ENCODE measurements at regions not wholly inside any gene's neighbourhood (a gene's known extent, or its start where the extent isn't known, plus 50 kb on each side); places are given as distances from the start of the nearest gene placed in this dataset.

- Histone ChIP-seq H3K4me1 (ENCODE audit: control insufficient read depth in 5 of 5, insufficient read depth in 5 of 5, low read length in 5 of 5) (peaks cover 0 to under 1% (median 0%) of the 10 kb centered on the region in 5 donors), H3K9me3 (ENCODE audit: control insufficient read depth in 4 of 4, insufficient read depth in 3 of 4, low read length in 3 of 4) (peaks cover 0 to 14% (median 0%) of the 10 kb centered on the region in 4 donors), H3K27me3 (ENCODE audit: control insufficient read depth in 3 of 3, insufficient read depth in 3 of 3, low read length in 2 of 3) (peaks cover 0 to 8% (median 3%) of the 10 kb centered on the region in 3 donors), H3K36me3 (ENCODE audit: control insufficient read depth in 4 of 4, insufficient read depth in 4 of 4, low read length in 4 of 4) (no peaks in the 10 kb centered on the region), H3K27ac (ENCODE audit: low read depth in 1 of 2, low read length in 1 of 2) (no peak overlapping the region), H3K9ac (ENCODE audit: insufficient read depth in 1 of 2, low read length in 2 of 2) (no peak overlapping the region), H3K4me3 (no peak overlapping the region)
- WGBS, 2 donors, result 87 to 92% methylated on average over 5 of the region's 5 CpGs
- no peak for TF ChIP-seq CTCF (IDR thresholded peaks at IDR 0.05; ENCODE audit: control extremely low read depth, extremely low read depth)
- ATAC-seq (ENCODE audit: insufficient read depth, low FRiP score) (no peak), DNase-seq (no peak)
Measured at GRCh38 chr22:27404441-27404840, 397.1 kb downstream of the MN1 start.

DNA sequence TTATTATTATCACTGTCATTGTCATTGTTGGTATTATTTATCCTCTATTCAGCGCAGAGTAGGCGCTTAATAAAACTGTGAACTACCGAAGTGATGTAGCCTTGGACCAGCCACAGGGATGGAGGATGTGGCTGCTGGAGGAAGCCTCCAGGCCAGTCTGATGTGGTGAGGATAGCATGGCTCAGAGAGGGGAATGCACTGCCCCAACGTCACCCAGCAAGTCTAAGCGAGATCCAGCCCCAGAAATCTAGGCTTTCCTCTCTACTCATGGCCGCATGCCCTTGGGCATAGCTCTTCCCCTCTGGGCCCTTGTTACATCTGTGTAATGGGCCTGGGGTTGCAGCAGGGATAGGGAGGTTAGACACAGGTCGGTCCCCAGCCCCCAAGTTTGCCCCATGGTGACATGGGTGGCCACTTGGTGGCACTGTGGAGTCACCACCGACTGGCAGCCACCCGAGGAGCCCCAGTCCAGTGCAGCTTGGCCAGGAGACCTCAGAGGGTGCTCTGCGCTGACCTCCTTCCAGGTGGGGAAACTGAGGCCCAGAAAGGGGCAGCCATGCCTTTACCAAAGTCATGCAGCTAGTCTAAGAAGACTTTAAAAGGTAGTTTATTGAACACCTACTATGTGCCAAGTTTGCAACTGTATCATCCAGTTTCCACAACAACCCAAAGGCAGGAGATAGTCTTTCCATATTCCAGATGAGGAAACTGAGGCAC is 395.7 kb downstream of the MN1 start:
- Histone ChIP-seq H3K27ac (ENCODE audit: low read depth in 1 of 2, low read length in 1 of 2) (no peak overlapping the region), H3K27me3 (ENCODE audit: control insufficient read depth in 3 of 3, insufficient read depth in 3 of 3, low read length in 2 of 3) (peaks cover 0 to 6% (median 0%) of the 10 kb centered on the region in 3 donors), H3K9ac (ENCODE audit: insufficient read depth in 1 of 2, low read length in 2 of 2) (no peak overlapping the region), H3K4me3 (no peak overlapping the region), H3K4me1 (ENCODE audit: control insufficient read depth in 5 of 5, insufficient read depth in 5 of 5, low read length in 5 of 5) (no peaks in the 10 kb centered on the region), H3K9me3 (ENCODE audit: control insufficient read depth in 4 of 4, insufficient read depth in 3 of 4, low read length in 3 of 4) (peaks cover 0 to 10% (median 0%) of the 10 kb centered on the region in 4 donors), H3K36me3 (ENCODE audit: control insufficient read depth in 4 of 4, insufficient read depth in 4 of 4, low read length in 4 of 4) (no peaks in the 10 kb centered on the region)
- peak; percentile 7 for TF ChIP-seq CTCF (IDR thresholded peaks at IDR 0.05; ENCODE audit: control extremely low read depth, extremely low read depth)
- 60 to 61% methylated on average over 10 of the region's 10 CpGs for WGBS, 2 donors
- ATAC-seq (ENCODE audit: insufficient read depth, low FRiP score) (no peak), DNase-seq (peak; percentile 28 to 44 (median 34))

DNA sequence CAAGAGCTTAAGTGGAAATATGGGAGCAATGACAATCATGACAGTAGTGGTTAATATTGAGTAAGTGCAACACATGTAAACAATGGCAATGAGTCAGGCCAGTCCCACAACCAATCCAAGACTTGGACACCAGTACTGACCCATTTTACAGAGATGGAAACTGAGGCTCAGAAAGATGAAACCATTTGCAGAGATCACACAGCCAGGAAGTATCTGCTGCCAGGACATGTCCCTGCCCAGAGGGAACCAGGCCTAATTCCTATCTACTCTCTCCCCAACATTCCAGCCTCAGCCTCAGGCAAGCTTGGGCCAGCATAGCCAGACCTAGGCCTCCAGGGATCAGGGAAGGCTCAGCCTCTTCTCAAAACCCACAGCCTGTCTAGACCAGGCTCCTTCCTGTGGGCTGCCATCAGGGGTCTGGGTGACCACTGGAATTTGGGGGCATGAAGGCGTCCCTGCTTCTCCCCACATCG is 395.1 kb downstream of the MN1 start:
- Histone ChIP-seq H3K4me1 (ENCODE audit: control insufficient read depth in 5 of 5, insufficient read depth in 5 of 5, low read length in 5 of 5) (no peaks in the 10 kb centered on the region), H3K27ac (ENCODE audit: low read depth in 1 of 2, low read length in 1 of 2) (no peak overlapping the region), H3K9ac (ENCODE audit: insufficient read depth in 1 of 2, low read length in 2 of 2) (no peak overlapping the region), H3K4me3 (no peak overlapping the region), H3K36me3 (ENCODE audit: control insufficient read depth in 4 of 4, insufficient read depth in 4 of 4, low read length in 4 of 4) (no peaks in the 10 kb centered on the region), H3K27me3 (ENCODE audit: control insufficient read depth in 3 of 3, insufficient read depth in 3 of 3, low read length in 2 of 3) (peaks cover 0 to under 1% (median 0%) of the 10 kb centered on the region in 3 donors), H3K9me3 (ENCODE audit: control insufficient read depth in 4 of 4, insufficient read depth in 3 of 4, low read length in 3 of 4) (peaks cover 0 to 9% (median 0%) of the 10 kb centered on the region in 4 donors)
- DNase-seq, result no peak
- WGBS, 2 donors, result 96 to 97% methylated on average over 2 of the region's 2 CpGs
- no peak for ATAC-seq (ENCODE audit: insufficient read depth, low FRiP score)
- no peak for TF ChIP-seq CTCF (IDR thresholded peaks at IDR 0.05; ENCODE audit: control extremely low read depth, extremely low read depth)

All from lung (tissue), 11 donors.